NCI-H2171 (cell line): ENCODE measurements at regions not wholly inside any gene's neighbourhood (a gene's known extent, or its start where the extent isn't known, plus 50 kb on each side); places are given as distances from the start of the nearest gene placed in this dataset.
A peak's percentile ranks its signal among the peaks of the same experiment; 100 is the strongest.

Experiments
- DNase-seq: peaks from one replicate; lab custom pipeline; 2025; lab: John Stamatoyannopoulos, UW

GRCh38 chr11:70650075-70650909 is 252.0 kb downstream of the CTTN start:
- DNase-seq: no peak

GRCh38 chr11:70651031-70651430 is 252.7 kb downstream of the CTTN start:
- no peak for DNase-seq

- no peak for DNase-seq
These were observed 255.7 kb downstream of the CTTN start for GRCh38 chr11:70654016-70654415.

- no peak for DNase-seq
These were observed 257.5 kb downstream of the CTTN start for GRCh38 chr11:70655816-70656215.

GRCh38 chr11:70656252-70656651 is 257.9 kb downstream of the CTTN start:
- DNase-seq: no peak

- DNase-seq: peak; percentile 47
These were observed 261.9 kb downstream of the CTTN start for GRCh38 chr11:70660059-70660888.

- no peak for DNase-seq
These were observed 262.5 kb downstream of the CTTN start for GRCh38 chr11:70660889-70661197.

- no peak for DNase-seq
These were observed 263.6 kb downstream of the CTTN start for GRCh38 chr11:70661761-70662501.

- DNase-seq: no peak
These were observed 264.4 kb downstream of the CTTN start for GRCh38 chr11:70662691-70663098.

GRCh38 chr11:70663815-70664214 is 265.5 kb downstream of the CTTN start:
- DNase-seq: no peak

- no peak for DNase-seq
These were observed 268.0 kb downstream of the CTTN start for GRCh38 chr11:70666311-70666710.

- DNase-seq: no peak
These were observed 269.4 kb downstream of the CTTN start for GRCh38 chr11:70667767-70668166.

- no peak for DNase-seq
These were observed 270.2 kb downstream of the CTTN start for GRCh38 chr11:70668204-70669202.

GRCh38 chr11:70669281-70669680 is 271.0 kb downstream of the CTTN start:
- no peak for DNase-seq

GRCh38 chr11:70669871-70670675 is 271.7 kb downstream of the CTTN start:
- DNase-seq: no peak

- no peak for DNase-seq
These were observed 272.3 kb downstream of the CTTN start for GRCh38 chr11:70670676-70671034.

GRCh38 chr11:70671083-70671482 is 272.8 kb downstream of the CTTN start:
- DNase-seq: no peak

- no peak for DNase-seq
These were observed 273.3 kb downstream of the CTTN start for GRCh38 chr11:70671611-70672010.

GRCh38 chr11:70672991-70673653 is 274.8 kb downstream of the CTTN start:
- DNase-seq: no peak

- no peak for DNase-seq
These were observed 276.3 kb downstream of the CTTN start for GRCh38 chr11:70674605-70675004.
